Psoas muscle (tissue), 7 donors: ENCODE measurements at regions not wholly inside any gene's neighbourhood (a gene's known extent, or its start where the extent isn't known, plus 50 kb on each side); places are given as distances from the start of the nearest gene placed in this dataset.

Source experiments
- ATAC-seq, 4 donors: fragments of 200-7000 bp; cut with Tn5 transposase; one replicate each; pipeline ENCODE4 v1.9.1; 2020; ENCODE audit warnings: moderate library complexity in 3 of 4, mild to moderate bottlenecking in 2 of 4
- DNase-seq, 2 donors: peaks; one replicate each; pipeline ENCODE4 v3.0.0-alpha.2; 2020
- H3K27ac ChIP-seq: fragments of 200-600 bp; one replicate; pipeline ENCODE4 v1.8.0; 2022
- H3K27me3 ChIP-seq, 3 donors: fragments of 200-600 bp in 1 of 3; one replicate each; pipeline versions ENCODE4 v1.6.1 to v1.8.0; 2013 to 2022; ENCODE audit warnings: low read length in 2 of 3, mild to moderate bottlenecking in 2 of 3, moderate library complexity in 1 of 3; ENCODE audit not compliant: insufficient read depth in 3 of 3
- H3K36me3 ChIP-seq, 2 donors: fragments of 200-600 bp in 1 of 2; one replicate each; pipeline versions ENCODE4 v1.6.1 to v1.8.0; 2013 to 2022; ENCODE audit warnings: low read depth in 1 of 2, mild to moderate bottlenecking in 1 of 2, moderate library complexity in 1 of 2; ENCODE audit not compliant: insufficient read depth in 1 of 2
- H3K4me1 ChIP-seq: fragments of 200-600 bp; one replicate; pipeline ENCODE4 v1.8.0; 2022
- H3K4me3 ChIP-seq: fragments of 200-600 bp; one replicate; pipeline ENCODE4 v1.8.0; 2022; ENCODE audit warnings: mild to moderate bottlenecking
- H3K9me3 ChIP-seq: fragments of 200-600 bp; one replicate; pipeline ENCODE4 v1.8.0; 2022
- WGBS, 3 donors: extraction: QIAGEN DNeasy Blood & Tissue Kit; methylation state at CpG; one replicate each; pipeline versions ENCODE4 v1.1.6 to v1.1.7; 2013; 5-methylcytosine and 5-hydroxymethylcytosine counted together
- intact Hi-C, 2 donors: fragments of 100-400 bp; cut with DNase I; formaldehyde crosslinking; loops; one replicate each; pipeline versions ENCODE4 v1.11.0 to v1.14.2; 2022
- TF ChIP-seq, protein P1 (sequence below): fragments of 200-600 bp; IDR thresholded peaks from one replicate; pipeline ENCODE4 v1.8.0; 2022; ENCODE audit warnings: antibody characterized with exemption
- donor health status: healthy with polysubstance abuse.
- donor health status: DM: no; HTN: no; CAD: no; lungs with moderate emphysema.
- donor health status: Bipolar disorder and iron deficiency.
- donor health status: healthy.
- donor health status: DM: yes; HTN: yes; CAD: no.
- donor health status: DM: no; HTN: no; CAD: no.
- donor health status: DM: yes; HTN: yes; CAD: no.

DNA sequence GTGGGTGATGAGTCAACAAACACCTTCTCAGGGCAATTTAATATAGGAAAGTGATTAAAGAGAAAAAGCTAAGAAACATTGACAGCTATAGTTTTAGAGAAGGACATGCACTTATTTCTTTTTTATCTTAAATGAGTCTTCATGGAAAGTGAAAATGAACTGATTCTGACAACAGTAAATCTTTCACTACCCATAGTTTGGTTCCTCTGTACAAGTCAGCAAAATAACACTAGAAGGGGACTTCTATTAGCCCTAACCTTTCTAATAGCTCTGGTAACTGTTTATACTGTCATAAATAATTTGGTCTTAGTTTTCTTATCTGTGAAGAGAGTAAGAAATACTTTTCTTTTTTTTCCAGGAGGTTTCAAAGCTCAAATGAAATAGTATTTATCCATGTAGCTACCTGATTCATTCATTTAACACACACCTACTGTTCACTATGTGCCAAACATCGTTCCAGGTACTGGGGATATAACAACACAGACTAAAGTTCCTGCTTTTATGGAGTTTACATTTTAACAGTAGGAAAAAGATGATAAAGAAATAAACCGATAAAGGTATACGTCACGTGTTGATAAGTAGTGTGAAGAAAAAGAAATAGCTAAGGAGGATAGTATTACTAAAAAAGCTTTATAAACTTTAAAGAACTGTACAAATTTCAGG is 148.2 kb downstream of the PCSK1 start:
- TF ChIP-seq, protein P1, sequence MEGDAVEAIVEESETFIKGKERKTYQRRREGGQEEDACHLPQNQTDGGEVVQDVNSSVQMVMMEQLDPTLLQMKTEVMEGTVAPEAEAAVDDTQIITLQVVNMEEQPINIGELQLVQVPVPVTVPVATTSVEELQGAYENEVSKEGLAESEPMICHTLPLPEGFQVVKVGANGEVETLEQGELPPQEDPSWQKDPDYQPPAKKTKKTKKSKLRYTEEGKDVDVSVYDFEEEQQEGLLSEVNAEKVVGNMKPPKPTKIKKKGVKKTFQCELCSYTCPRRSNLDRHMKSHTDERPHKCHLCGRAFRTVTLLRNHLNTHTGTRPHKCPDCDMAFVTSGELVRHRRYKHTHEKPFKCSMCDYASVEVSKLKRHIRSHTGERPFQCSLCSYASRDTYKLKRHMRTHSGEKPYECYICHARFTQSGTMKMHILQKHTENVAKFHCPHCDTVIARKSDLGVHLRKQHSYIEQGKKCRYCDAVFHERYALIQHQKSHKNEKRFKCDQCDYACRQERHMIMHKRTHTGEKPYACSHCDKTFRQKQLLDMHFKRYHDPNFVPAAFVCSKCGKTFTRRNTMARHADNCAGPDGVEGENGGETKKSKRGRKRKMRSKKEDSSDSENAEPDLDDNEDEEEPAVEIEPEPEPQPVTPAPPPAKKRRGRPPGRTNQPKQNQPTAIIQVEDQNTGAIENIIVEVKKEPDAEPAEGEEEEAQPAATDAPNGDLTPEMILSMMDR = no peak
- intact Hi-C loops = no loop called here
- WGBS, 3 donors = 83 to 87% (median 87%) methylated on average over 4 of the region's 4 CpGs

DNA sequence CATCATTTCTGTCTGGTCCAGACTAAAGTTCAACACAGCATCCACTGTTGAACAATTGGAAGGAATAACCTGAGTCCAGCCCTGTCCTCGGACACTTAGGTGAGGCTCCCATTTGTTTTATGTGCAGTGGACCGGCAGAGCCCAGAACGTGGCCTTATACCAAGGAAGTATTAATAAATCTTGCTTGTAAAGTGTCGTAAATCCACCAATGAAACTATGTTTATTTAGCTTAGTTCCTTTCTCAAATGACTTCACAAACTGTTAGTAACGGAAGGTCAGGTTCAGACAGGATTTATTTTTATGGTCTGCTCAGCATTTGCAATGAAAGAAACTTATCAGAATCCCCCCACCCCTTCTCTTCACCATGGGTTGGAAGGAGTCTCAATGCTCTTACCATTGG is 149.5 kb downstream of the PCSK1 start:
- 44 to 57% (median 50%) methylated on average over 5 of the region's 5 CpGs for WGBS, 3 donors
- Histone ChIP-seq H3K9me3 (no peaks in the 10 kb centered on the region), H3K36me3 (no peaks in the 10 kb centered on the region), H3K27me3 (no peaks in the 10 kb centered on the region), H3K27ac (no peak overlapping the region), H3K4me1 (no peaks in the 10 kb centered on the region), H3K4me3 (no peak overlapping the region)
- ATAC-seq (no peak), DNase-seq (no peak)
- intact Hi-C loops = no loop called here
- TF ChIP-seq, protein P1 = no peak

More for the DNA sequence above, 148.2 kb downstream of the PCSK1 start:
- Histone ChIP-seq H3K27ac (no peak overlapping the region), H3K27me3 (no peaks in the 10 kb centered on the region), H3K4me3 (no peak overlapping the region), H3K36me3 (no peaks in the 10 kb centered on the region), H3K9me3 (no peaks in the 10 kb centered on the region), H3K4me1 (no peaks in the 10 kb centered on the region)
- DNase-seq = no peak
- no peak for ATAC-seq

DNA sequence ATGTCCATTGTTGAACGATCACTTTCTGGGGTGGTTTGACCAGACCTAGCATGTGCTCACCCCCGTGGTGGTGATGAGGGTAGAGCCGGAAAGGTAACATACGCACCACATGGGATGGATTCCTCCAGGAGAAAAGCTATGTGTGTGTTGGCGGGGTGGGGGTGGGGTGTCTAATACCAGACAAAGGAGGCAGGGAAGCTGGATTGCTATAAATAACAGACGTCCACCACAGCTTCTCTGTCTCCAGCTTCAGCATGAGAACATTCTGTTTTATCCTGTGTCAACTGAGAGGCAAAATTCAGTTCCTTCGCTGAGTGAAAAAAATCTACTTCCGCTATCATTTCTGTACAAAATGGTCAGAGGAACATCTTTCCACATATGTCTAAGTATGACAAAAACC is 151.0 kb downstream of the PCSK1 start:
- 87 to 91% (median 89%) methylated on average over 8 of the region's 8 CpGs for WGBS, 3 donors
- DNase-seq (no peak), ATAC-seq (no peak)
- Histone ChIP-seq H3K4me1 (no peaks in the 10 kb centered on the region), H3K9me3 (no peaks in the 10 kb centered on the region), H3K36me3 (no peaks in the 10 kb centered on the region), H3K27ac (no peak overlapping the region), H3K27me3 (no peaks in the 10 kb centered on the region), H3K4me3 (no peak overlapping the region)
- intact Hi-C loops = no loop called here
- TF ChIP-seq, protein P1 = no peak

DNA sequence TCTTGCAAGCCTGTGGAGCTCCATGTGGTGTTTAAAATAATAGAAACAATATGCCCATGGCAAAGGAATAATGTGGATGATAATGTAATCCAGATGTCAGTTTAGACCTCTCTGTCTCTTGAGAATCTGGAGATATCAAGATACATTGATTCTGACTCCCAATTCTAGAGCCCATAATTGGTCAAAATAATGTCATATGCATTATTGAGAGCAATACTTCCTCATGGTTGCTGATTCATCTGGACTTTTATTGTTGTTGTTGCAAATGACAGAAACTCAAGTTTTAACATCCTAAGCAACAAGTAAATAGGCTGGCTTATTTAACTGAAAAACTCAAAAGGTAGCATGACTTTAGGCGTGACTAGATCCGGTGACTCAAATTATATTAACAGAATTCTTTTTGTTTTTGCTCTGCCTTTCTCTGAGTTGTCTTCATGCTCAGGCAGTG is 152.1 kb downstream of the PCSK1 start:
- Histone ChIP-seq H3K9me3 (no peaks in the 10 kb centered on the region), H3K4me3 (no peak overlapping the region), H3K36me3 (no peaks in the 10 kb centered on the region), H3K4me1 (no peaks in the 10 kb centered on the region), H3K27ac (no peak overlapping the region), H3K27me3 (no peaks in the 10 kb centered on the region)
- no peak for ATAC-seq
- no peak for DNase-seq
- TF ChIP-seq, protein P1 = no peak
- intact Hi-C loops = no loop called here
- WGBS, 3 donors = 63 to 83% (median 72%) methylated on average over 2 of the region's 2 CpGs
